Mucosa of gallbladder (tissue), 1 donor: ENCODE measurements at regions not wholly inside any gene's neighbourhood (a gene's known extent, or its start where the extent isn't known, plus 50 kb on each side); places are given as distances from the start of the nearest gene placed in this dataset.
"Not testable (repeated sequence)": the region's sequence is repeated elsewhere in the genome, so short reads cannot be mapped to it uniquely, and the experiment has no call there.

Source experiments
- DNase-seq: peaks from one replicate; pipeline ENCODE4 v3.0.0-alpha.2; 2020; ENCODE audit warnings: low spot score
- donor health status: DM: no; HTN: no; CAD: no.

DNA sequence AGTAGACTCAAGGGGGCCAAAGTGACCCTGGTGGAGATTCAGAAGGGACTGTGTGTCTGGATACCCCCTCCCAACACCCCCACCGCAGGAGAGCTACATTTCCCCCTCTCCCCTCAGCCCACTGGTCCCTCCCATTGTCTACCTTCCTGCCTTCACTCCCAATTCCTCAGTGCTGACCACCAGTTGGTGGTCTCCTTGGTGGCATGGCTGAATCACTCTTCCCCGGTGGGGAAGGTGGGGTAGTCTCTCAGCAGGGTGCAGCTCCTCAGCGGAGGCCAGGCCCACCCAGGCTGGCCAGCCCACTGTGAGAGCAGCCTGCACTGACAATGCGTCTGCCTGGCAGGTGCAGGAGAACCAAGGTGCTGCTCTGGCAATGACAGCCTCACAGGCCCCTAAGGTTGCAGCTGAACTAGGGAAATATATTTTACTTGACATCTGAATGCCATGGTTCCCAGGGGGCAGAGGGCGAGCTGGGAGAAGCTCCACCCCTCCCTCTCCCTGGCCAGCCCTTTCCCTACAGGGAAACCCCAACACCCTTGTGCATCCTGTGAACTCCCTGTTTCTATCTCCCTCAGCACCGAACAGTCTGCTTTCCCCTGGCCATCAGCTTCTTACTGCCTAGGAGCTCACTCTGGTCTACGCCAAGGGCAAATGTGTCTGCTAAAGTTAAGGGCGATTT is 62.6 kb upstream of the PAX8 start:
- no peak for DNase-seq

DNA sequence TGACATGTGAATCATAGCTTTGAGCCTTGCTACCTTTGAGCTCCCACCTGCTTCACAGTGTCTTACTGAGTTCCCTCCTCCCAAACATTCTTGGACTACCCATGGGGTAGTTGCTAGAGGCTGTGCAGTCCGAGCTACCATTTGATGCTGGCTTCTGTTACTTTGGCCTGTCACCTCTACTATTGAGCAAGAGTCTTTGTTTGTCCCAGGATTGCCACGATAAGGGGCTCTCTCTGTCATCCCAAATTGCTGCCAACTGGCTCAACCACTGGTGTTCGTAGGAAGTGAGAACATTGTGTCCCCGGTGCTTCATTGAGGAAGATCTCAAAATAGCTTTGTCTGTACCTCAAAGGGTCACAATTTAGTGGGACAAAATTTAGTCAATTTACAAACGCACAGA is 59.1 kb upstream of the PAX8 start:
- no peak for DNase-seq

DNA sequence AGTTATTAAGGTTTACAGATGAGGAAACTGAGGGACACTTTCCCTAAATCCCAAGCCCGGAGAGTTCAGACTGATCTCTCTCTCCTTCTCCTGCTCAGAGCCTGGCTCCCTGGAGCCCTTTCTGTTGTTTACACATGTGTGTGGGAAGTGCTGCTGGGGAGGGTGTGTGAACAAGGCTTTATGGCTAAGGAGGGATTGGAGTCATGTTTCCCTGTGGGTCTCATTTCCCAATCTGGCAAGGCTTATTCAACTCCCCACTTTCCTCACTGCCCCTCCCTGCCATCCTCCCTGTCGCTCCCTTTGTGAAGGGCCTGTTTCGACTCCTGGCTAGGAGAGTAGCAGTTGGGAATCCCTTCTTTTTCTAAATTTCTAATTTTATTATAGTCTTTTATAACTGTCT is 57.3 kb upstream of the PAX8 start:
- not testable (repeated sequence) for DNase-seq

DNA sequence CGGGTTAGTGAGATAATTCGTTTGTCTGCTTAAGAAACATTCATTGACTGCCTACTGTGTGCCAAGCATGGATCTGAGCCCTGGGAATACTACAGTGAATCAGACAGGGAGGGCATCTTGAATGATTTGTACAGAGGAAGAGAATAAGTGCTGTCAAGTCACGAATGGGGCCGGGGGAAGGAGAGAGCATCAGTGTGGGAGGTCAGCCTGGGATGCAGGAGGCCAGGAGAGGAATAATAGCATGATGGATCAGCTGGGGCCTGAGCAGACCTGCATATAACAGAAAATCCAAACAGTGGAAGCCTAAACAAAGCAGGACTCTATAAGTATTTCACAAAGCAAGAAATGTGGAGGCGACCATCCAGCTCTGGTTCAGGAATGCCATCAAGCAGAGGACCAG is 55.4 kb upstream of the PAX8 start:
- DNase-seq = no peak

DNA sequence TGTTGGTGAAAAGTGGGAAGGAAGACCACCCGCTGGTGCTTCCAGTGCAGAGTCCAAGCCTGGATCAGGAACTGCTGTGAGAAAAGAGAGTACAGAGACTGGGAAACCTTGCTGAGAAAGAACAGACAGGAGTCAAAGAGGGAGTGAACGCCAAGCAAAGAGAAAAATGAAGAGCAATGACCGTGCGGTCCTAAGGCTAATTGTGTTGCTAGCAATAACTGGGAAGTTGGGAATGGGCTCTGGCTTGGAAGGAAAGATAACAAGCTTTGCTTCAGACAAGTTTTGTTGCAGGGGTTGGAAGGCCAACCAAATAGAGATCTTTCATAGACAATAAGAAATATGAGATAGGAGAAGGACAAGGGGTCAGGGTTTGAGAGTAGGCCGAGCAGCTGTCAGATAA is 55.0 kb upstream of the PAX8 start:
- DNase-seq = not testable (repeated sequence)

DNA sequence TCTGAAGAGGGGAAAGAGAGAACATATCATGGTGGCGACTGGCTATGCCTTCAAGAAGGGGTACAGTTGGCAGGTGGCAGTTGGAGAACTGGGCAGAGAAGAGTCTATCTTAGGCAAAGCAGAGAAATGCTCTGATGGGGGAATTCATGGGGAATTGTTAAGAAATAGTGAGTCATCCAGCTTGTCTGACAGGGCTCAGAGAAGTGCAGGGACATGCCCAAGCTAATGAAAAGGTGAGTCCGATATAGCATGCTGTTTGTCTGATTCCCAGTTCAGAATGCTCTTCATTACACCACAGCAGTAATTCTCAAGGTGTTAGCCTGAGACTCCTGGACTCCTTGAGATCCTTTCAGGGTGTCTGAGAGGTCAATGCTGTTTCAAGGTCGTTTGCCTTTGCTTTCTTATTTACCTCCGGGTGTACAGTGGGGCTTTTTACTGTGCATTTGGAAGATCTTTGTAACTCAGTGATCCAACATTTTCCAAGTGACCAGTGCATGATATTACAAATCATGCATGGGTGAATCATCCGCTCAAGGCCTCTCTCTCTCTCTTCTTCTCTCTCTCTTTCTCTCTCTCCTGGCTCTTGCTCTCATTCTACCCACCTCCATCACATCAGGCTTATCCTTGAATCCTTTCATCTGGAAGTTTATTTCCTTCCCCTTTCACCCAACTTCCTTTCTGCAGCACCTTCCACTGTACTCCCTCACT is 51.5 kb upstream of the PAX8 start:
- not testable (repeated sequence) for DNase-seq

DNA sequence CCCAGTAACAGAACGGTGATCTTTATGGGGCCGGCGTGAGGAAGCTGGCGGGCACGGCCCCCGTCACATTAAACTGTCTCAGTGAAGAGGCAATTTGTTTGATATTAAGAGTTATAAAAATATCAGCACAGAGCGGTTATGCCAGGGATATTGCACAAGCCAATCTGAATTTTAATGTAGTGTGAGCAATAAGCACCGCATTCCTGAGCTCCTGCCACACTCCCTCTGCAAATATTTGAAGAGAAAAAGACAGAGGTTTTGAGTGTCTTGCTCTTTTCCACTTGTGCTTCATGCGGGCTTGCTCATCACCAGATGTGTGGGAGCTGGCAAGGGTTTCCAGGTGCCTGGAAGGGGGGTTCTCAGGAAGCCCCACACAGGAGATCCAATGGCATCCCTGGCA is 50.3 kb upstream of the PAX8 start:
- DNase-seq = not testable (repeated sequence)

DNA sequence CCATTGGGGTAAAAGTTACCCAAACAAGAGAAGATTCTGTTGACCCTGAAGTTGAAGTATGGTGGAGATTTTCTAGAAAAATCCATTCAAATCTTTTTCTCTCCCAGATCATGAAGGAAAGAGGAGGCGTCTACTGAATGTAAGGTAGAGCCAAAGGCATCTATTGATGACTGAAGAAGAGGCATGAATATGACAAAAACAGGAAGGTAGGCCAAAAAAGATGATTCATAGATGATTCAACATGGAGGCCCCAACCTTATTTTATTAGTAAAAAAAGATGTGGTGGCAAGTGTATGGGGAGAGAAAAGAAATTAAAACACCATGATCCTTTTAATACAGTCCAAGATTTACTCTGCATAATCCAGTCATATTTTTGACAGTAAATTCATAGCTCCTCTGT is 49.9 kb upstream of the PAX8 start:
- DNase-seq = not testable (repeated sequence)
